Type B pancreatic cell (in vitro differentiated cells): ENCODE measurements at regions not wholly inside any gene's neighbourhood (a gene's known extent, or its start where the extent isn't known, plus 50 kb on each side); places are given as distances from the start of the nearest gene placed in this dataset.

Experiments used
- DNase-seq: peaks from one replicate; pipeline ENCODE4 v3.0.0; 2021; ENCODE audit warnings: mixed read lengths; ENCODE audit not compliant: unreplicated experiment; ENCODE audit errors: extremely low spot score
- H3K27ac Mint-ChIP-seq: 2 replicates; pipeline ENCODE4 v1.8.0; 2021; ENCODE audit warnings: mild to moderate bottlenecking, mixed read lengths
- H3K27me3 Mint-ChIP-seq: 2 replicates; pipeline ENCODE4 v1.8.0; 2021; ENCODE audit warnings: mixed read lengths
- H3K36me3 Mint-ChIP-seq: 2 replicates; pipeline ENCODE4 v1.8.0; 2021; ENCODE audit warnings: mixed read lengths
- H3K4me1 Mint-ChIP-seq: one replicate; pipeline ENCODE4 v1.8.0; 2021; ENCODE audit warnings: mixed read lengths; ENCODE audit not compliant: unreplicated experiment
- H3K4me3 Mint-ChIP-seq: 2 replicates; pipeline ENCODE4 v1.8.0; 2021; ENCODE audit warnings: mild to moderate bottlenecking, mixed read lengths
- H3K9me3 Mint-ChIP-seq: 2 replicates; pipeline ENCODE4 v1.8.0; 2021; ENCODE audit warnings: mixed read lengths
- TF ChIP-seq, protein P1 (sequence below): fragments of 200-600 bp; sonication (generic); conservative IDR thresholded peaks from 2 replicates; pipeline ENCODE4 v1.5.0; 2021; ENCODE audit warnings: antibody characterized with exemption, mild to moderate bottlenecking

DNA sequence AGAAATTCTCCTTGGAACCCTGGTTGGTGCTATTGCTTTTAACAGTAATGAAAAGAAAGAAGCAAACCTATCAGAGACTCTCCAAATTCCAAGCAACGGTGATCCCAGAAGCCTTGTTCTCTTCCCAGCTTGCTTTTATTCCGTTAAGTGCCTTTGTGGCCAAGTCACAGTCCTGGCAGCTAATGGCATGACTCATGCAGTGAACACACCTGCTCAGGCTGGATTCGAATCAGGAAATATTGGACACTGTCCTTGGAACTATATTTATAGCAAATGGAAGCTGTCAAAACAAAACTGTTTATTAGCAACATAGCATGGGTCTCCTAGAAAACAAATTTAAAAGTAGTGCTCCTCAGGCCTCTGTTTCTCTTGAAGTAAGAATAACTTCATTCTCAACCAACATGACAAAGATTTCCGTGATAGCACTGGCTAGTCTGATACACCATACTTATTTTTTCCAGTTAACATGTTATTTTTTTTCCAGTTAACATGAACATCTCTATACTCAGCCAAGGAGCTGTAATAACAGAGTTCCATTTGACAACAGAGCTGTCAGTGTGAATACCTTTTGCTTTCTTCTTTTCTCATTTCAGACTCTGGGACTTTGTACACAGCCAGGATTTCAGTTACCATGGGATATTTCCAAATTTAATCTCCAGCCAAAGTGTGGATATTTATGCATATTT lies 502.4 kb downstream of the GADD45G start:
- no peaks in the 10 kb centered on the region for H3K9me3 Mint-ChIP-seq
- H3K36me3 Mint-ChIP-seq, result peaks cover 4% of the 10 kb centered on the region
- no peak overlapping the region for H3K4me3 Mint-ChIP-seq
- H3K4me1 Mint-ChIP-seq, result peaks cover 11% of the 10 kb centered on the region
- no peaks in the 10 kb centered on the region for H3K27me3 Mint-ChIP-seq
- no peak for DNase-seq
- H3K27ac Mint-ChIP-seq, result no peak overlapping the region
- TF ChIP-seq, protein P1, sequence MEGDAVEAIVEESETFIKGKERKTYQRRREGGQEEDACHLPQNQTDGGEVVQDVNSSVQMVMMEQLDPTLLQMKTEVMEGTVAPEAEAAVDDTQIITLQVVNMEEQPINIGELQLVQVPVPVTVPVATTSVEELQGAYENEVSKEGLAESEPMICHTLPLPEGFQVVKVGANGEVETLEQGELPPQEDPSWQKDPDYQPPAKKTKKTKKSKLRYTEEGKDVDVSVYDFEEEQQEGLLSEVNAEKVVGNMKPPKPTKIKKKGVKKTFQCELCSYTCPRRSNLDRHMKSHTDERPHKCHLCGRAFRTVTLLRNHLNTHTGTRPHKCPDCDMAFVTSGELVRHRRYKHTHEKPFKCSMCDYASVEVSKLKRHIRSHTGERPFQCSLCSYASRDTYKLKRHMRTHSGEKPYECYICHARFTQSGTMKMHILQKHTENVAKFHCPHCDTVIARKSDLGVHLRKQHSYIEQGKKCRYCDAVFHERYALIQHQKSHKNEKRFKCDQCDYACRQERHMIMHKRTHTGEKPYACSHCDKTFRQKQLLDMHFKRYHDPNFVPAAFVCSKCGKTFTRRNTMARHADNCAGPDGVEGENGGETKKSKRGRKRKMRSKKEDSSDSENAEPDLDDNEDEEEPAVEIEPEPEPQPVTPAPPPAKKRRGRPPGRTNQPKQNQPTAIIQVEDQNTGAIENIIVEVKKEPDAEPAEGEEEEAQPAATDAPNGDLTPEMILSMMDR, result no peak

DNA sequence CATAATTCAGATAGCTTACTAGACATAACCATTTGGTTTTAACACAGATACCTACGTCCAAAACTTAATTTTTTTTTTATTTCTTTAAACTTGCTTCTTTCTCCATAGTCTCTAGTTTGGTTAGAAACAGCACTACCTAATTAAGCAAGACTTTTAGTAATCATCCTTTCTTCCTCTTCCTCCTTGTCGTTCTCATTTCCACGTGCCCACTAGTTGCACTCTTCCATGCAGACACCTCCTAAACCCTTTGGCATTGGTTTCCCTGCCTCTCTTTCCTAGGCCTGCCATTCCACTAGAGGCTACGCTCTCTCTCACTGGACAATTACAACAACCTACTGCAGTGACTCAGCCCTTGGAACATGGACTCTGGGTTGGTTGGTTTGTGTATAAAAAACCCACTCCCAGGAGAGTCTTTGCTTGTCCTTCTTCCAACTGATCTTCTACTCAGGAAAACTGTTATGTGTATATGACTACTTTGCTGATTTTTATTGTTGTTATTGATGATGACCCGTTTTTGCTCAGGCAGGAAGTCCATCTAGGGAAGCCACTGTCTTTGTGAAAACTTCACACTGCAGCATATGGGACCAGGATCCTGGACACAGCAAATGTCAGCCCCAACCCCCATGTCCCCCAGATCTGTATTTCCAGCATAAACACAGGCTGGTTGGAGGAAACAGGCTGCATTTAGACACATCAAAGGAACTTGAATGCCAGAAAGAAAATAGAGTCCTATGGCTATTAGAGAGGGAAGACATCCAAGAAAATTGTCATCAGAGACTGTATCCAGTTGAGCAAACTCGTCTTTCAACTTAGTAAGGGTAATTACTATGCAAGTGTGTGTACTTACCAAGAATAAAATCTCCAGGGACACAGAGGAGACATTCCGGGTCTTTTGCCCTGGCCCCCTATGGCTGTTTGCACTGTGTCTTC lies 503.2 kb downstream of the GADD45G start:
- DNase-seq, result no peak
- Mint-ChIP-seq H3K27me3 (no peaks in the 10 kb centered on the region), H3K4me1 (peaks cover 7% of the 10 kb centered on the region), H3K27ac (no peak overlapping the region), H3K9me3 (no peaks in the 10 kb centered on the region), H3K36me3 (peaks cover 4% of the 10 kb centered on the region), H3K4me3 (no peak overlapping the region)
- TF ChIP-seq, protein P1, result no peak

DNA sequence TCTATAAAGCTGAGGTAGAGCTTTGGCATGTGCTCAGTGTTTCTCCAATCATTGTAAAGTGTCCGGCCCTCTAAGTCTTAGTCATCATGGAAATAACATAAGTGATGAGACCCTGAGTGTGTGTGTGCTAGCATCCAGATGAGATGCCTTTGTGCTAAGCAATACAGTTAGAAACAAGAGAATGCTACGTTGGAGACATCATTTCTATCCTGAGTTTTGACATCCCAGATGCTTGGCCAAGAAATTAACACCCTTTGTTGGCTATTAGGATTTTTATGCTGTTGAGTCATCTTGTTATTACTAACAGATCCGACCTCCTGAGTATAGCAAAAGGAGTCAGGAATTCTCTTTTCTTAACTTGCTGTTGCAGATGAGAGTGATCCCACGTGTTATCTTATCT lies 508.0 kb downstream of the GADD45G start:
- Mint-ChIP-seq H3K27me3 (peaks cover 3% of the 10 kb centered on the region), H3K9me3 (no peaks in the 10 kb centered on the region), H3K27ac (no peak overlapping the region), H3K4me1 (no peaks in the 10 kb centered on the region), H3K36me3 (peaks cover 4% of the 10 kb centered on the region), H3K4me3 (no peak overlapping the region)
- DNase-seq, result no peak
- TF ChIP-seq, protein P1, result no peak

DNA sequence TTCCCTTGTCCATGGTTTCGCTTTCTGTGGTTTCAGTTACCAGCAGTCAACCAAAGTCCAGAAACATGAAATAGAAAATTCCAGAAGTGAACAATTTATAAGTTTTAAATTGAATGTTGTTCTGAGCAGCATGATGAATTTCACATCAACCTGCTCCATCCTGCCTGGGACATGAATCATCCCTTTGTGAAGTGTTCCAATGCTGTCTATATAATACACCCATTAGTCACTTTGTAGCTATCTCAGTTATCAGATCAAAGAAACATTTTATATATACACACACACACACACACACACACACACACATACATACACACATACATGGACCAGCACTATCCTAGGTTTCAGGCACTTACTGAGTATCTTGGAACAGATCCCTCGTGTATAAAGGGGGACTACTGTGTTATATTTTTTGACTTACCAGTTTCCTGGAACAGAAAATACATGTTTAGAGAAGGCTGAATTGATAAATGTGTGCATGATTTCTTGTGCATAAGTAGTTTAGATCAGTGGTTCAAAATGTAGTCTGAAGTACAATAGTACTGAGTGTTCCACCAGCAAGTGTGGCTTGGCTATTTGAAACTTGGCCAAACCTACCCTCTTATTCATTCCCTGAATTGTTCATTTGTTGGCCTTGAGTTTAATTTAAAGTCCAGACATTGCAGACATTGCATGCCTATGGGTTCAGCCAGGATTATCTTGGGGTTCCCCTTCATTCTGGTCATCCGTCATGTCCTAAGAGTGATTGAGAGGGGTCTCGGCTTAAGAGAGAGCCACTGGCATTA lies 510.0 kb downstream of the GADD45G start:
- no peaks in the 10 kb centered on the region for H3K9me3 Mint-ChIP-seq
- DNase-seq, result no peak
- peaks cover 2% of the 10 kb centered on the region for H3K36me3 Mint-ChIP-seq
- H3K4me1 Mint-ChIP-seq, result no peaks in the 10 kb centered on the region
- no peak overlapping the region for H3K4me3 Mint-ChIP-seq
- no peak overlapping the region for H3K27ac Mint-ChIP-seq
- TF ChIP-seq, protein P1, result no peak
- peaks cover 3% of the 10 kb centered on the region for H3K27me3 Mint-ChIP-seq

DNA sequence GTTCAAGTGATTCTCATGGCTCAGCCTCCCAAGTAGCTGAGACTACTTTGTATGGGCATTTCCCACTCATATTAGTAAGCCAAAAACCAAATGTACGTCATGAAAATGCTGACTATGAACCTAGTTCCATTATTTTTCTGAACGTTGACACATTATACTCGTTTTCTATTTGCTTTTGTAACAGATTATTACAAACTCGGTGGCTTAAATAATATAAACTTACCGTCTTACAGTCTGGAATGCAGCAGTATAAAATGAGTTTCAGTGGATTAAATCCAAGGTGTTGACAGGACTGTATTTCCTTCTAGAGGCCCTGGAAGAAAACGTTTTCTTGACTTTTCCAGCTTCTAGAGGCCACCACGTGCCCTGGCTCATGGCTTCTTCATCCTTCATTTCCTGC lies 517.0 kb downstream of the GADD45G start:
- H3K36me3 Mint-ChIP-seq, result no peaks in the 10 kb centered on the region
- no peak overlapping the region for H3K4me3 Mint-ChIP-seq
- DNase-seq, result no peak
- TF ChIP-seq, protein P1, result no peak
- H3K27ac Mint-ChIP-seq, result no peak overlapping the region
- H3K27me3 Mint-ChIP-seq, result peaks cover 7% of the 10 kb centered on the region
- no peaks in the 10 kb centered on the region for H3K9me3 Mint-ChIP-seq
- peaks cover 15% of the 10 kb centered on the region for H3K4me1 Mint-ChIP-seq
